PFSK-1 (cell line): ENCODE measurements at regions not wholly inside any gene's neighbourhood (a gene's known extent, or its start where the extent isn't known, plus 50 kb on each side); places are given as distances from the start of the nearest gene placed in this dataset.

Experiments
- FOXP2 ChIP-seq: optimal IDR thresholded peaks from 2 replicates; pipeline ENCODE3; 2011; ENCODE audit warnings: borderline replicate concordance, control low read depth, inconsistent platforms; ENCODE audit not compliant: insufficient read depth; ENCODE audit errors: extremely low read length, extremely low read depth
- POLR2AphosphoS5 ChIP-seq: IDR thresholded peaks from 2 replicates; pipeline ENCODE4 v1.6.1; 2012; ENCODE audit warnings: low read depth, mild to moderate bottlenecking, control low read depth, low read length, moderate library complexity
- SIN3A ChIP-seq: IDR thresholded peaks from 2 replicates; pipeline ENCODE4 v1.6.1; 2012; ENCODE audit warnings: mild to moderate bottlenecking, low read length, moderate library complexity, borderline replicate concordance; ENCODE audit not compliant: insufficient read depth
- TAF1 ChIP-seq: IDR thresholded peaks from 2 replicates; pipeline ENCODE4 v1.6.1; 2012; ENCODE audit warnings: low read length, control low read depth, borderline replicate concordance; ENCODE audit not compliant: insufficient read depth
- TF ChIP-seq, protein P1 (sequence below), 2 experiments: IDR thresholded peaks; 2 replicates each; pipeline versions ENCODE4 v1.6.1 to v1.8.0; 2011 to 2012; ENCODE audit warnings: low read depth in 2 of 2, low read length in 2 of 2, control low read depth in 1 of 2, inconsistent platforms in 1 of 2, mild to moderate bottlenecking in 1 of 2, moderate library complexity in 1 of 2; ENCODE audit not compliant: insufficient read depth in 1 of 2

DNA sequence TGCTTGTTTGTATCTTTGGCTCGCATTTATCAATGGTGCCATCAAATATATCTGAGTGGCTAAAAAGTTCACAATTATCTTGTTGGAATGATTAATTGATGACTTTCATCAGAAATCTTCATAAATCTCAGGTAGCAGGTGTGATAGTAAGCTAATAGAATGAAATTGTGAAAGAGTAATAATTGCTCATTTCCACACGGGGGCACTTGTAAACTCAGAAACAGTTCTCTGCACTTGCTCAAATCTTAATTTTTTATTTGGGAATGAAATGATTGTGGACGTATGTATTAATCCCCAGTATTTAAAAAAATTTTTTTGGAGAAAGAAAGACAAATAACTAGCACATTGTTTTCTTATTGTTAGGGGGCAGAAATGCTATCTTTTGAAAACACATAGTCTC, 132.8 kb downstream of the DTHD1 start:
- TF ChIP-seq FOXP2 = no peak
- TF ChIP-seq TAF1 = no peak
- TF ChIP-seq SIN3A = no peak
- TF ChIP-seq, protein P1, sequence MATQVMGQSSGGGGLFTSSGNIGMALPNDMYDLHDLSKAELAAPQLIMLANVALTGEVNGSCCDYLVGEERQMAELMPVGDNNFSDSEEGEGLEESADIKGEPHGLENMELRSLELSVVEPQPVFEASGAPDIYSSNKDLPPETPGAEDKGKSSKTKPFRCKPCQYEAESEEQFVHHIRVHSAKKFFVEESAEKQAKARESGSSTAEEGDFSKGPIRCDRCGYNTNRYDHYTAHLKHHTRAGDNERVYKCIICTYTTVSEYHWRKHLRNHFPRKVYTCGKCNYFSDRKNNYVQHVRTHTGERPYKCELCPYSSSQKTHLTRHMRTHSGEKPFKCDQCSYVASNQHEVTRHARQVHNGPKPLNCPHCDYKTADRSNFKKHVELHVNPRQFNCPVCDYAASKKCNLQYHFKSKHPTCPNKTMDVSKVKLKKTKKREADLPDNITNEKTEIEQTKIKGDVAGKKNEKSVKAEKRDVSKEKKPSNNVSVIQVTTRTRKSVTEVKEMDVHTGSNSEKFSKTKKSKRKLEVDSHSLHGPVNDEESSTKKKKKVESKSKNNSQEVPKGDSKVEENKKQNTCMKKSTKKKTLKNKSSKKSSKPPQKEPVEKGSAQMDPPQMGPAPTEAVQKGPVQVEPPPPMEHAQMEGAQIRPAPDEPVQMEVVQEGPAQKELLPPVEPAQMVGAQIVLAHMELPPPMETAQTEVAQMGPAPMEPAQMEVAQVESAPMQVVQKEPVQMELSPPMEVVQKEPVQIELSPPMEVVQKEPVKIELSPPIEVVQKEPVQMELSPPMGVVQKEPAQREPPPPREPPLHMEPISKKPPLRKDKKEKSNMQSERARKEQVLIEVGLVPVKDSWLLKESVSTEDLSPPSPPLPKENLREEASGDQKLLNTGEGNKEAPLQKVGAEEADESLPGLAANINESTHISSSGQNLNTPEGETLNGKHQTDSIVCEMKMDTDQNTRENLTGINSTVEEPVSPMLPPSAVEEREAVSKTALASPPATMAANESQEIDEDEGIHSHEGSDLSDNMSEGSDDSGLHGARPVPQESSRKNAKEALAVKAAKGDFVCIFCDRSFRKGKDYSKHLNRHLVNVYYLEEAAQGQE (IDR thresholded peaks at IDR 0.05; ENCODE audit: insufficient read depth in 1 of 2, low read depth in 2 of 2, low read length in 2 of 2) = no peak
- TF ChIP-seq POLR2AphosphoS5 = no peak

DNA sequence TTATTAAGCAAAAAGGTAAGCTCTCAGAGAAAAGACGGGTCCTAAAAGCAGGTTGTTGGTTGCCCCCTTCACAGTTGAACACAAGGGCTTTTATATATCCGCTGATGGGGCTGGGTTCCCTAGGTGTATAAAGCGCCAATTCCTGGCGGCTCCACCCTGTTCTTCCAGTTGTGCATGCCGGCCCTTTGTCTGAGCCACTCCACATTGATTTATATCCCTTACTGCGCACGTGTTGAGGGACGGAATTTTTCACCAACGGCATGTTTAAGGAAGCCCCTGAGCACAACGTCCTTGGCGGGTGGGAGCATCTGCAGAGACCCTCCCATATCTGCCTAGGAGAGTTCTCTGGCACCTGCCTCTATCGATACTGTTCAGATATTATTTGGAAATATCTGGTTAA, 135.7 kb downstream of the DTHD1 start:
- TF ChIP-seq TAF1 (no peak), FOXP2 (no peak), POLR2AphosphoS5 (no peak), SIN3A (no peak)
- TF ChIP-seq, protein P1 (IDR thresholded peaks at IDR 0.05; ENCODE audit: insufficient read depth in 1 of 2, low read depth in 2 of 2, low read length in 2 of 2) = no peak

DNA sequence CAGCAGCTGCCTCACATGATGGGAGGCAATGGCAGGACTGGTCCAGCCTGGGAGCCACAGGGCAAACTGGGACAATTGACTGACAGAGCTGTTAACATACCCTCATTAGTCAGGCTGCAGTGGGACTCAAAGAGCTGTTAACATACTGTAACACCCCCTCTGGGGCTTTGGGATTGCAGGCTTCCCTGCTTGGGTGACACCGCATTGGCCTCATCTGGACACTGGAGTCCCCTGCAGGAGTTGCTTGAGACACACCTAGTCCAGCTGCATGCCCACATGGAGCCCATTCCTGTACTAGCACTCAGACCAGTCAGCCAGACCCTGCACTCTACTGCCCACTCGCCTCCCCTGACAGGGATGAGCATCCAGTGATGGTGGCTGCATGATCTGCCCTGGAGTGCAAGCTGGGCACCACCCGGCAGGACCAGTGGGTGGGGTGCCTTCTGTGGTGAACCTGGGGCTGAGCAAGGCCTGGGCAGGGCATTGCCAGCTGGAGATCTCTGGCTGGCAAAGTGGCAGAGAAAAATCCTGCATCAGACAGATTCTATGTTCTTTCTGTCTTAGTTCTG, 138.8 kb downstream of the DTHD1 start:
- no peak for TF ChIP-seq FOXP2
- TF ChIP-seq, protein P1 (IDR thresholded peaks at IDR 0.05; ENCODE audit: insufficient read depth in 1 of 2, low read depth in 2 of 2, low read length in 2 of 2) = no peak
- no peak for TF ChIP-seq POLR2AphosphoS5
- TF ChIP-seq SIN3A = no peak
- TF ChIP-seq TAF1 = no peak

DNA sequence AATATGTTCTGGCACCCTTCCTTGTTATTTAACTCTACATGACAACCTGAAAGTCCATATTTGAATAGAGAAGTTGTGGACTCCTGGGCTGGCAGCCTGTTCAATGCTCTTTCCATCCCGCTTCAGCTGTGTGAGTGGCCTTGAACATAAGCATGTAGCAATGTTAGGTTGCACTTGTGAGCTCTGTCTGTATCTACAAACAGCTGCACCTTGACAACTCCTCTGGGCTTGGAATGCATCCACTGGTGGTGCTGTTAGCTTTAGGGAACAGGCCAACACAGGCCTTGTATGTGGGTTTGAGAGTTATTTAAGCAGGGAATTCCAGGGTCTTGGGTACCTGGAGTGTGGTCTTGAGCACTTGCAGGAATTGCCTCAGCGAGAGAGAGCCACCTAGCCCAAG, 141.2 kb downstream of the DTHD1 start:
- TF ChIP-seq POLR2AphosphoS5 = no peak
- TF ChIP-seq, protein P1 (IDR thresholded peaks at IDR 0.05; ENCODE audit: insufficient read depth in 1 of 2, low read depth in 2 of 2, low read length in 2 of 2) = no peak
- TF ChIP-seq TAF1 = no peak
- TF ChIP-seq SIN3A = no peak
- TF ChIP-seq FOXP2 = no peak

DNA sequence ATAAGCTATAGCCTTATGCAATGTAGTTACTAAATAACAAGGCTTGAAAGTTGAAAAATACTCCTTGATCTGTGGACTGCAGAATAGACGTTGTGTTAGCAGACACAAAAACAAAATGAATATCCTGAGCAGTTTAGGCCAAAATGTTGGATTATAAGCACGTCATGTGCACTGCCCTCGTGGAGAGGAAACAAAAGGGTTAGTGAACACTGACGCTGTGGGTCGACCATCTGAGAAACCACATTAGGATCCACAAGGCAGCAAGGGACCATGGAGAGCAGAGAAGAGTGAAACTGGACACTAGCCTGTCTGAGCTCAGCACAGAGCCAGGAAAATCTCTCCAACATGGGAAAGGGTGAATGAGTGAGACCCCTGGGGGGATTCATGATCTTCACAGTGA, 145.3 kb downstream of the DTHD1 start:
- TF ChIP-seq FOXP2 (no peak), SIN3A (no peak), POLR2AphosphoS5 (no peak), TAF1 (no peak)
- TF ChIP-seq, protein P1 (IDR thresholded peaks at IDR 0.05; ENCODE audit: insufficient read depth in 1 of 2, low read depth in 2 of 2, low read length in 2 of 2) = no peak
